NCI-H1694 treated with DMSO at 0.1 percent for 48 hours (cell line): ENCODE measurements at regions not wholly inside any gene's neighbourhood (a gene's known extent, or its start where the extent isn't known, plus 50 kb on each side); places are given as distances from the start of the nearest gene placed in this dataset.
A peak's percentile ranks its signal among the peaks of the same experiment; 100 is the strongest.

Source experiments
- DNase-seq: peaks from one replicate; lab custom pipeline; 2025; lab: John Stamatoyannopoulos, UW

- DNase-seq, result no peak
These were observed 182.1 kb upstream of the TET2 start for GRCh38 chr4:104964410-104965175.

GRCh38 chr4:104966349-104967033, 180.2 kb upstream of the TET2 start:
- no peak for DNase-seq

- no peak for DNase-seq
These were observed 179.7 kb upstream of the TET2 start for GRCh38 chr4:104967034-104967401.

- no peak for DNase-seq
These were observed 177.1 kb upstream of the TET2 start for GRCh38 chr4:104969394-104970082.

- no peak for DNase-seq
These were observed 175.2 kb upstream of the TET2 start for GRCh38 chr4:104971462-104971861.

GRCh38 chr4:104973708-104974107, 173.0 kb upstream of the TET2 start:
- DNase-seq, result no peak

GRCh38 chr4:104975617-104976016, 171.1 kb upstream of the TET2 start:
- no peak for DNase-seq

GRCh38 chr4:104976262-104976661, 170.4 kb upstream of the TET2 start:
- no peak for DNase-seq

GRCh38 chr4:104979083-104979760, 167.5 kb upstream of the TET2 start:
- no peak for DNase-seq

- DNase-seq, result no peak
These were observed 163.0 kb upstream of the TET2 start for GRCh38 chr4:104983615-104984179.

GRCh38 chr4:104986306-104986705, 160.4 kb upstream of the TET2 start:
- no peak for DNase-seq

GRCh38 chr4:104989371-104989770, 157.3 kb upstream of the TET2 start:
- peak; percentile 30 for DNase-seq

GRCh38 chr4:105002278-105002677, 144.4 kb upstream of the TET2 start:
- DNase-seq, result no peak

GRCh38 chr4:105014234-105014633, 132.4 kb upstream of the TET2 start:
- no peak for DNase-seq

GRCh38 chr4:105014635-105015034, 132.0 kb upstream of the TET2 start:
- no peak for DNase-seq

- DNase-seq, result no peak
These were observed 130.9 kb upstream of the TET2 start for GRCh38 chr4:105015750-105016149.

- no peak for DNase-seq
These were observed 123.6 kb upstream of the TET2 start for GRCh38 chr4:105022811-105023667.

GRCh38 chr4:105023668-105024055, 123.0 kb upstream of the TET2 start:
- no peak for DNase-seq

GRCh38 chr4:105025263-105026017, 121.2 kb upstream of the TET2 start:
- no peak for DNase-seq

- DNase-seq, result no peak
These were observed 109.7 kb upstream of the TET2 start for GRCh38 chr4:105036991-105037390.

GRCh38 chr4:105042451-105042850, 104.2 kb upstream of the TET2 start:
- no peak for DNase-seq
